Liver (tissue), 8 donors: ENCODE measurements at regions not wholly inside any gene's neighbourhood (a gene's known extent, or its start where the extent isn't known, plus 50 kb on each side); places are given as distances from the start of the nearest gene placed in this dataset.

Source experiments
- DNase-seq: peaks from one replicate; pipeline ENCODE4 v3.0.0-alpha.2; 2017; ENCODE audit warnings: low spot score
- H3K27ac ChIP-seq, 2 donors: one replicate each; pipeline ENCODE4 v1.7.0; 2013; ENCODE audit warnings: inconsistent platforms in 2 of 2, low read length in 2 of 2, control low read depth in 1 of 2, low read depth in 1 of 2, mild to moderate bottlenecking in 1 of 2
- H3K27me3 ChIP-seq, 4 donors: one replicate each; pipeline versions ENCODE4 v1.6.1 to v1.7.0; 2013; ENCODE audit warnings: low read length in 3 of 4, inconsistent platforms in 1 of 4, mild to moderate bottlenecking in 1 of 4, moderate library complexity in 1 of 4; ENCODE audit not compliant: control insufficient read depth in 4 of 4, insufficient read depth in 4 of 4
- H3K36me3 ChIP-seq, 4 donors: one replicate each; pipeline versions ENCODE4 v1.6.1 to v1.7.0; 2013; ENCODE audit warnings: low read length in 3 of 4, mild to moderate bottlenecking in 3 of 4, low read depth in 1 of 4, moderate library complexity in 1 of 4; ENCODE audit not compliant: control insufficient read depth in 4 of 4, insufficient read depth in 3 of 4
- H3K4me1 ChIP-seq, 4 donors: one replicate each; pipeline versions ENCODE4 v1.6.1 to v1.7.0; 2013; ENCODE audit warnings: low read length in 3 of 4, mild to moderate bottlenecking in 3 of 4, moderate library complexity in 1 of 4; ENCODE audit not compliant: control insufficient read depth in 4 of 4, insufficient read depth in 4 of 4
- H3K4me3 ChIP-seq, 3 donors: one replicate each; pipeline versions ENCODE4 v1.6.1 to v1.7.0; 2013; ENCODE audit warnings: low read length in 3 of 3, control low read depth in 1 of 3, low read depth in 1 of 3, mild to moderate bottlenecking in 1 of 3
- H3K9ac ChIP-seq, 2 donors: one replicate each; pipeline ENCODE4 v1.7.0; 2013; ENCODE audit warnings: low read length in 2 of 2, mild to moderate bottlenecking in 2 of 2, moderate library complexity in 2 of 2, control low read depth in 1 of 2, low read depth in 1 of 2
- H3K9me3 ChIP-seq, 4 donors: one replicate each; pipeline versions ENCODE4 v1.6.1 to v1.7.0; 2013; ENCODE audit warnings: low read length in 3 of 4; ENCODE audit not compliant: control insufficient read depth in 4 of 4
- ATF3 ChIP-seq: IDR thresholded peaks from 2 replicates; pipeline ENCODE4 v1.6.1; 2016; ENCODE audit warnings: antibody characterized with exemption
- CTCF ChIP-seq: fragments of 150-350 bp; IDR thresholded peaks from 2 replicates; pipeline ENCODE4 v1.5.1; 2017; ENCODE audit warnings: improper control_type of control experiment, low read depth, low read length; ENCODE audit not compliant: missing input control
- EGR1 ChIP-seq, 2 donors: IDR thresholded peaks; 2 replicates each; pipeline ENCODE4 v1.6.1; 2016 to 2018; ENCODE audit warnings: antibody characterized with exemption in 2 of 2, low read depth in 2 of 2
- FOXA1 ChIP-seq: IDR thresholded peaks from 2 replicates; pipeline ENCODE4 v1.6.1; 2016; ENCODE audit warnings: antibody characterized with exemption
- GABPA ChIP-seq, 2 donors: IDR thresholded peaks in 1 of 2; conservative IDR thresholded peaks in 1 of 2; 2 replicates each; pipeline ENCODE4 v1.6.1; 2016; ENCODE audit warnings: antibody characterized with exemption in 2 of 2, mild to moderate bottlenecking in 1 of 2, moderate library complexity in 1 of 2
- HNF4A ChIP-seq, 2 donors: conservative IDR thresholded peaks; 2 replicates each; pipeline ENCODE4 v1.6.1; 2016; ENCODE audit warnings: antibody characterized with exemption in 2 of 2, mild to moderate bottlenecking in 2 of 2
- HNF4G ChIP-seq: IDR thresholded peaks from 2 replicates; pipeline ENCODE4 v1.6.1; 2016; ENCODE audit warnings: antibody characterized with exemption
- MAX ChIP-seq: IDR thresholded peaks from 2 replicates; pipeline ENCODE4 v1.6.1; 2016; ENCODE audit warnings: antibody characterized with exemption
- NR2F2 ChIP-seq: IDR thresholded peaks from 2 replicates; pipeline ENCODE4 v1.6.1; 2016; ENCODE audit warnings: antibody characterized with exemption
- RAD21 ChIP-seq, 2 donors: IDR thresholded peaks; 2 replicates each; pipeline ENCODE4 v1.6.1; 2016; ENCODE audit warnings: antibody characterized with exemption in 2 of 2, mild to moderate bottlenecking in 2 of 2
- REST ChIP-seq: IDR thresholded peaks from 2 replicates; pipeline ENCODE4 v1.6.1; 2016; ENCODE audit warnings: antibody characterized with exemption, mild to moderate bottlenecking
- RXRA ChIP-seq, 2 donors: IDR thresholded peaks; 2 replicates each; pipeline ENCODE4 v1.6.1; 2017 to 2018; ENCODE audit warnings: antibody characterized with exemption in 2 of 2, mild to moderate bottlenecking in 1 of 2
- SP1 ChIP-seq: IDR thresholded peaks from 2 replicates; pipeline ENCODE4 v1.6.1; 2018; ENCODE audit warnings: antibody characterized with exemption, mild to moderate bottlenecking
- TAF1 ChIP-seq: conservative IDR thresholded peaks from 2 replicates; pipeline ENCODE4 v1.6.1; 2016; ENCODE audit warnings: antibody characterized with exemption, mild to moderate bottlenecking
- YY1 ChIP-seq: IDR thresholded peaks from 2 replicates; pipeline ENCODE4 v1.6.1; 2016; ENCODE audit warnings: antibody characterized with exemption, mild to moderate bottlenecking
- ZBTB33 ChIP-seq: IDR thresholded peaks from 2 replicates; pipeline ENCODE4 v1.6.1; 2016; ENCODE audit warnings: antibody characterized with exemption
- WGBS: extraction: QIAGEN DNeasy Blood & Tissue Kit; methylation state at CpG from one replicate; pipeline ENCODE4 v1.1.7; 2013; 5-methylcytosine and 5-hydroxymethylcytosine counted together
- donor health status: healthy.
- donor health status: healthy.
- donor health status: healthy.
- donor health status: healthy.
- donor health status: healthy.

GRCh38 chr10:120710076-120710475, 141.1 kb upstream of the WDR11 start:
- H3K4me1 ChIP-seq, result no peaks in the 10 kb centered on the region
- H3K9me3 ChIP-seq, result no peaks in the 10 kb centered on the region
- no peak overlapping the region for H3K4me3 ChIP-seq
- TF ChIP-seq MAX (no peak), EGR1 (IDR thresholded peaks at IDR 0.05; ENCODE audit: low read depth in 2 of 2) (no peak), ATF3 (no peak), ZBTB33 (no peak), SP1 (no peak), RXRA (IDR thresholded peaks at IDR 0.05) (no peak), HNF4A (conservative IDR thresholded peaks at IDR 0.05) (no peak), CTCF (no peak)
- no peaks in the 10 kb centered on the region for H3K27me3 ChIP-seq
- no peak overlapping the region for H3K9ac ChIP-seq
- no peaks in the 10 kb centered on the region for H3K36me3 ChIP-seq
- no peak overlapping the region for H3K27ac ChIP-seq
- no peak for DNase-seq
- 71% methylated on average over 2 of the region's 2 CpGs for WGBS

- 83% methylated on average over 5 of the region's 5 CpGs for WGBS
- no peaks in the 10 kb centered on the region for H3K9me3 ChIP-seq
- TF ChIP-seq HNF4A (conservative IDR thresholded peaks at IDR 0.05) (no peak), RAD21 (IDR thresholded peaks at IDR 0.05) (no peak), ZBTB33 (no peak), NR2F2 (no peak), MAX (no peak), REST (no peak), HNF4G (no peak), RXRA (IDR thresholded peaks at IDR 0.05) (no peak), GABPA (IDR thresholded peaks at IDR 0.05 in 1 of 2, conservative IDR thresholded peaks at IDR 0.05 in 1 of 2) (no peak), SP1 (no peak), CTCF (no peak), EGR1 (IDR thresholded peaks at IDR 0.05; ENCODE audit: low read depth in 2 of 2) (no peak), FOXA1 (no peak), YY1 (no peak), ATF3 (no peak), TAF1 (no peak)
- H3K9ac ChIP-seq, result no peak overlapping the region
- H3K27me3 ChIP-seq, result no peaks in the 10 kb centered on the region
- H3K27ac ChIP-seq, result no peak overlapping the region
- H3K4me1 ChIP-seq, result no peaks in the 10 kb centered on the region
- H3K4me3 ChIP-seq, result no peak overlapping the region
- no peaks in the 10 kb centered on the region for H3K36me3 ChIP-seq
- DNase-seq, result no peak
Observed at GRCh38 chr10:120711860-120712259, 139.3 kb upstream of the WDR11 start.
